Neural progenitor cell (in vitro differentiated cells): ENCODE measurements at regions not wholly inside any gene's neighbourhood (a gene's known extent, or its start where the extent isn't known, plus 50 kb on each side); places are given as distances from the start of the nearest gene placed in this dataset.

Experiments used
- CTCF ChIP-seq: fragments of 200-600 bp; sonication (generic); IDR thresholded peaks from 2 replicates; pipeline ENCODE4 v1.5.1; 2017; ENCODE audit warnings: antibody characterized with exemption, mild to moderate bottlenecking
- EZH2 ChIP-seq: fragments of 200-600 bp; sonication (generic); IDR thresholded peaks from 2 replicates; pipeline ENCODE4 v1.6.1; 2017; ENCODE audit warnings: antibody characterized with exemption, mild to moderate bottlenecking, moderate library complexity
- EZH2phosphoT487 ChIP-seq: fragments of 200-600 bp; sonication (generic); IDR thresholded peaks from 2 replicates; pipeline ENCODE4 v1.6.1; 2017; ENCODE audit warnings: antibody characterized with exemption

- TF ChIP-seq CTCF (no peak), EZH2phosphoT487 (no peak), EZH2 (no peak)
These were observed 542.8 kb downstream of the RFC3 start for GRCh38 chr13:34360702-34361101.
